SW480 (cell line): ENCODE measurements at regions not wholly inside any gene's neighbourhood (a gene's known extent, or its start where the extent isn't known, plus 50 kb on each side); places are given as distances from the start of the nearest gene placed in this dataset.
"Not testable (repeated sequence)": the region's sequence is repeated elsewhere in the genome, so short reads cannot be mapped to it uniquely, and the experiment has no call there.

Experiments
- DNase-seq: peaks from one replicate; pipeline ENCODE4 v3.0.0-alpha.2; 2016; ENCODE audit warnings: low spot score

DNA sequence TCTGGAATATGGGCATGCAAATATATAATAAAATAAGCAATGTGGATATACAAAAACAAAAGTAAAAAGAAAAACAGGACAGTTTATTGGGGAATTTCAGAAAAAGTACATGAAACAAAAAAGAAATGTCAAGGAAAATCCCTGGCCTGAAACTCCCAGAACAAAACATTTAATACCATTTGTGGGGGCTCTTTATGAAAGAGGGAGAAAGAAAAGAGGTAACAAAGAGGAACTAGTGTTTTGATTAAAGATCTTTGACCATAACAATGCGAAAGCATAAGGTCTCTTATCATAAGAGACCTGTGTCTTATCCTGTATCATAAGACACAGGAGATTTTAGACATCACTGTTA is 88.6 kb upstream of the ARID1B start:
- DNase-seq, result no peak

DNA sequence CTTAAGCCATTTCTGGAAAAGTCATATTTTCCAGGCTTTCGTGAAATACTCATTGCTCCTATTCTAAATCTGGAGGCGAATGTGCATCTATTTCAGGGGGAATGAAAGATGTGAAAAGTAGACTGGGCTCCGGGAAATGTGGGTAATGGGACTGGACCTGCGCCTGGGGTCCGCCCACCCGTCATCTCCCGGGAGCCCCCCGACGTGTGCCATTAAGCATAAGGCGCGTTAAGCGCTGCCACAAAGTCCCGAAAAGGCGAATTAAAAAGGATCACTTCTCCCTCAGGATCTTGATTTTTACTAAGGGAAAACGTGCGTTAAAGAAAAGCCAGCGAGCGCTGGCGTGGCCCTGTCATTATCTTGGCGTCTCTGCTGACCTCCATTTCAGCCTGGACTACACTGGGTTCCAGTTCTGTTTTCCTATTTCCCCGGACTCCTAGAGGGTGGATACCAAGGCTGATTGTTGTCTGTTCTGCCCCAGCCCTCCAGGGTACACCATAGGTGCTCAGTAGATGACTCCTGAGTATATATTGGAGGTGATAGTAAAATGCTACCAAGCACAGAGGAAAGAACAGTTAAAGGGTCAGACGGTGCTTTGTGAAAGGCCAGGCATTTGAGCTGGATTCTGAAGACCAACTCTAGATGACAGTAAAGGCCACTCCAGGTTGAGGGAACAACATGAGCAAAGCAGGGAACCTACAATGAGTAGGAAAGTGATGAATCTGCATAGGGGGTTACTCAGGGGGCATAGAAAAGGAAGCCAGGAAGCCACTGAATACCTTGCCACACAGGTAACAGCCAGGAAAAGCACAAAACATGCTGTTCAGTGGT is 89.2 kb upstream of the ARID1B start:
- DNase-seq, result peak; percentile 7

DNA sequence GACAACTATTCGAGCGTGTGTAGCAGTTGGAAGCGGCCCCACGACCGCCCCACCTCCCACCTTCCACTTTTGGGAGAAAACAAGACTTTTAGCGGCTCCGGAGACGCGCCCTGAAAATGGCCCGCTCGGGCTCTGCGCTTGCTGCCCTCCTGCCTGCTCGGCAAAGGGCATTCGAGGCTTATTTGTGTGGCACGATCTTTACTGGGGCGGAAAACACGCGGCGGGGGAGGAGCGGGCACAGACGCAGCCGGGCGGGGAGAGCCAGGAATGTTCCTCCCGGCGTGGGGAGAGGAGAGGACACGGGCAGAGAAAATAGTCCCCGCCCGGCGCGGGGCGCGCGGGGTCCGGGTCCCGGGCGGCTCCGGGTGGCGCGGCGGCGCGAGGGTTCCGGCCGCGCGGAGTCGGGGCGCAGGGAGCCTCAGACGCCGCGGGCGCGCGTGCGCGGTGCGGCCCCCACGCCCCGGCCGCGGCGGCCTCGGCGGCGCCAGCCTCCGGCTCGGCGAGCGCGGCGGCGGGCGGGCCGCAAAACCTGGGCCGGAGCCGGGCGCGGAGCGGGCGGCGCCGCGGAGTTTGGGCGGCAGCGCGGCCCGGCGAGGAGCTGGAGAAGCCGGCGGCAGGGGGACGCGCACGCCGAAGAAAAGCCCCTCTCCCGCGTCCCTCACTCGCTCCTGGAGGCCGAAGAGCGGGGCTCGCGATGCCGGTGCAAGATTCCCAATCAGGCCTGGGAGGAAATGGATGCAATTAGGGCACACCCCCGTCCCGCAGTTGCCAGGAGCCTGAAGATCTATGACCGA is 90.0 kb upstream of the ARID1B start:
- DNase-seq, result peak; percentile 80

DNA sequence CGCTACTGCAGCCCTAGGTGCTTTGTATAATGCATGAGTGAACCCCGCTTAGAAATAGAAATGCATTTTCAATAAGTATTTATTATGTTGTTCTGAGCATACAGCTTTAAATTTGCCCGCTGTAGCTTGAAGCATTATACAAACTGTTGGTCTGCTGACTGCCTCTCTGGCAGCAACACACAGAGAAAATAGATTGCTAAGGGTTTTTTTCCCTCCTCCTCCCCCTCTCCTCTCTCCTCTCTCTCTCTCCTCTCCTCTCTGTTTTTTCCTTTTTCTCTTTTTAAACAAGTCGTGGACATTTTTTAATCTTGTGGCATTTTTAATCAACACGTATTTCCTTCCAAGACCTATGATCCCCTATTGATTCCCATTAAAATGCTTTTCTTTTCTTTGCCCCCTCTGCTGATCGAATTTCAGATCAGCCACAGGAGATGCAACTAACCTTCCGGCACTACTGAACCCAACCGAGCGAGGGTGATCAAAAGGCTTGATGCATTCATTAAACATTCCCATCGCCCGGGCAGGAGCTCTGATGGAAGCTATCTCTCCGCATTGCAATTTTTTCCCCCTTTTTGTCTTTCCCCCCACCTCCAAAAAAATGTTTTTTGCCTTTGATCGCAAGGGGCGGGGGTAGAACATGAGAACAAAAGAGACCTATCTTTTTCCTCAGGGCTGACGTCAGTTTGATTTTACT is 90.7 kb upstream of the ARID1B start:
- DNase-seq, result peak; percentile 71

DNA sequence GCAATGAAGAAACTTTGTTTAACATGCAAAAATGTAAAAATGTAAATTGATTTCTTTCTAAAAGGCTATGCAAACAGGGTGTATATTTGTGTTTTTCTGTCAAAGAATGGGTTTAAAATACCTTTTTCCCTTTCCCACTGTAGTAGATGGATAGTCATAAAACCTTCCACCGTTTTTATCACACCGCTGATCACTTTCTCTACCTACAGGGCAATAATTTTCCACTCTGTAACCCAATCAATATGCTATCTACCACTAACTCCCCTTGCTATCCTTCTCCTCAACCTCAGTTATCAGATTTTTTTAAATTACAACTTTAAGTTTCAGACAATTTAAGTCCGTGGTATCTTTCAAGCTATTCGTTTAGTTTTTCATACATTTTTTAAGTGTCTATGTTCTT is 91.4 kb upstream of the ARID1B start:
- no peak for DNase-seq

DNA sequence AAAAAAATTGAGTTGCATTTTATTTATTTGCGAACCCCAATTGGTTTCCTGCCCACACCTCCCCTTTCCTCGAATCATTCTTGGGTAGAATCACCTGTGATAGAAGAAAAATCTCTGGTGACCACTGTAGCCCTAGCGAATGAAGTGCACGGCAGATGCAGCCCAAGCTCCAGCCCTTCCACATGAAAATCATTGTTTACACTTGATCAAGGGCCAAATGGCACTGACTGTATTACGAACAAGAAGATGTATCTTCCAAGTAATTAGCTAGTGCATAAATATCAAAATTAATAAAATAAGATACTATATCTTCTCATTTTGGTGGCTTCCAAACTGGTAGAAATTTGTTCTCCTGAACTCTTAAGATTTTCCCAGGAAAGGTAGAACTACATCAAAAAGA is 93.4 kb upstream of the ARID1B start:
- DNase-seq, result no peak

DNA sequence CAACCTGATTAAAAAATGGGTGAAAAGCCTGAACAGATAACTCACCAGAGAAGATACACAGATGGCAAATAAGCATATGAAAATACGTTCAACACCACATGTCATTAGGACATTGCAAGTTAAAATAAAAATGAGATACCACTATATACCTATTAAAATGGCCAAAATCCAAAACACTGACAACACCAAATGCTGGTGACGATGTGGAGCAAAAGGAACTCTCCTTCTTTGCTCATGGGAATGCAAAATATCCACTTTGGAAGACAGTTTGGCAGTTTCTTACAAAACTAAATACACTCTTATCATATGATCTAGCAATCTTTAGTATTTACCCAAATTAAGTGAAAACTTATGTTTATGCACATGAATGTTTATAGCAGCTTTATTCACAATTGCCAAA is 100.5 kb upstream of the ARID1B start:
- DNase-seq, result no peak

DNA sequence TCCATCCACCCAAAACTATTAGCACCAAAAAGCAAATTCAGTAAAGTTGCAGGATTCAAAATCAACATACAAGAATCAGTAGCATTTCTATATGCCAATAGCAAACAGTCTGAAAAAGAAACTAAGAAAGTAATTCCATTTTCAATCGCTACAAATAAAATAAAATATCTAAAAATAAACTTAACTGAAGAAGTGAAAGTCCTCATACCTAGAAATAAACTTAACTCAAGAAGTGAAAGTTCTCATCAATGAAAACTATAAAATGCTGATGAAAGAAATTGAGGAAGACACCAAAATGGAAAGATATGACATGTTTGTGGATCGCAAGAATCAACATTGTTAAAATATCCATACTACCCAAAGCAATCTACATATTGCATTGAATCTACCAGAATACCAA is 103.0 kb upstream of the ARID1B start:
- DNase-seq, result no peak

DNA sequence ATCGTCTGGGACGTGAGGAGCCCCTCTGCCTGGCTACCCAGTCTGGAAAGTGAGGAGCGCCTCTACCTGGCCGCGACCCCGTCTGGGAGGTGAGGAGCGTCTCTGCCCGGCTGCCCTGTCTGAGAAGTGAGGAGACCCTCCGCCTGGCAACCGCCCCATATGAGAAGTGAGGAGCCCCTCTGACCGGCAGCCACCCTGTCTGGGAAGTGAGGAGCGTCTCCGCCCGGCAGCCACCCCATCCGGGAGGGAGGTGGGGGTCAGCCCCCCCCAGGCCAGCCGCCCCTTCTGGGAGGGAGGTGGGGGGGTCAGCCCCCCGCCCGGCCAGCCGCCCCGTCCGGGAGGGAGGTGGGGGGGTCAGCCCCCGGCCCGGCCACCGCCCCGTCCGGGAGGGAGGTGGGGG is 107.1 kb upstream of the ARID1B start:
- DNase-seq, result not testable (repeated sequence)

DNA sequence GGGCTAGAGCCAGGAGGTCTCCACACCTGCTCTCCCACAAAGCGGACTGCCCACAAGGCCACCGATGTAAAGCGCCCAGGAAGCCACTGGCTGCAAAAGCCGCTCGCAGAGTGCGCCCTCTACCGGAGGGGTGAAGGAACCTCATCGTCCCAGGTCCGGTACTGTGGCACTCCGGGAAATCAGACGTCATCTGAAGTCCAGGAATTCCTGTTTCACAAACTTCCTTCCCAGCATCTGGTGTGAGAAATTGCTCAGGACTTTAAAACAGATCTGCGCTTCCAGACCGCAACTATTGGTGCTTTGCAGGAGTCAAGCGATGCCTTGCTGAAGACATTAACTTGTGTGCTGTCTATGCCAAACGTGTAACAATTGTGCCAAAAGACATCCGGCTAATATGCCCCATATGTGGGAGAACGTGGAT is 115.1 kb upstream of the ARID1B start:
- DNase-seq, result peak; percentile 57

DNA sequence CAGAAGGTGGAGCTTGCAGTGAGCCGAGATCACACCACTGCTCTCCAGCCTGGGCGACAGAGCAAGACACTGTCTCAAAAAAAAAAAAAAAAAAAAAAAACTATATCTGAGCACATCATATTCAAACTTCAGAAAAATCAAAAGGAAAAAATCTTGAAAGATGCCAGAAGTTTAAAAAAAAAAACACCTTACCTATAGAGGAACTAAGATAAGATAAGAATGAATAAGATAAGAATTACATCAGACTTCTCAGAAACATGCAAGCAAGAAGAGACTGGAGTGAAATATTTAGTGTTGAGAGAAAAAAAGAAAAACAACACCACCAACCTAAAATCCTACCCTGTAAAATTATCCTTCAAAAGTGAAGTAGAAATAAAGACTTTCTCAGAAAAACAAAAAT is 116.8 kb upstream of the ARID1B start:
- DNase-seq, result no peak

DNA sequence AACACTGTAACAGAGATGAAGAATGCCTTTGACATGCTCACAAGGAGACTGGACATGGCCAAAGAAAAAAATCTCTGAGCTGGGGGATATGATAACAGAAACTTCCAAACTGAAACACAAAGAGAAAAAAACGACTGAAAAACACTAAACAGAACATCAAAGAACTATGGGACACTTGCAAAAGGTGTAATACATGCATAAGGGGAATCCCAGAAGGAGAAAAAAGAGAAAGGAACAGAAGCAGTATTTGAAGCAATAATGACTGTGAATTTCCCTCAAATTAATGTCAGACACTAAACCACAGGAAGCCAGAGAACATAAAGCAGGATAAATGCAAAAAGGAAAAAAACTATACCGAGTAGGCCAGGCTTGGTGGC is 117.4 kb upstream of the ARID1B start:
- no peak for DNase-seq

DNA sequence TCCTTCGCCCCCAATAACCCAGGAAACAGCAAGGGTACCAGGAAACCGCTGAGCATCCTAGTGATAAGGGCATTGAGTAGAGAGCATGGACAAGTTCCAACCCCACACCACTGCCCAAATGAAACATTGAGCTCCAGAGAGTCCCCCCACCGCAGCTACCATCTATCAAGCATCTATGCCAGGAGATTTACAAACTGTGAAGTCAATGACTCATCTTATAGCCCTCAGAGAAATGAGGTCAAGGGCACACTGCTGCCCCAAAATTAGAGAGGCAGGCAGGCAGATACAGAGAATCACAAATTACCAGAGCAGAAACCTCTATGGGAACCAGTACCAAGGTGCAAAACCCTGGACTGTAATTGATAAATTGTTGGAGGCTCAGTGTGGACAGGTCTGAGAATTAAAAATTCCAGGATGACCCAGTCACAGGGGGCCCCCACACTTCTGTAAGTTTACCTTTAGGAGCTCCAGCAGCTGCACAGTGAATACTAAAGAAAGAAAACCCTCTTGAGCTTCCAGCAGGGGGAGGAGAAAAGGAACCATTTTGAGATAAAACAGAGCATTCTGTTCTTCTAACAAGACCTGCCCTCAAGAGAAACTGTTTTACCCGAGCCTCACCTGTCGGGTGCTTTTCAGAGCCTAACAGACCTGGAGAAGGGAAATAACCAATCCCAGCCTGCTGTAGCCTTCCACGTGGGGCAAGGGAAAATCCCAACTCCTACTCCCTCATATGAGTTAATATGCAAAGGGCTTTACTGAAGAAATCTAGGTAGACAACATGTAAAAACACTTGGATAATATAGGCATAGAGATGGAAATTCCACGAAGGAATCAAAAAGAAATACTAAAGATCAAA is 118.0 kb upstream of the ARID1B start:
- no peak for DNase-seq

DNA sequence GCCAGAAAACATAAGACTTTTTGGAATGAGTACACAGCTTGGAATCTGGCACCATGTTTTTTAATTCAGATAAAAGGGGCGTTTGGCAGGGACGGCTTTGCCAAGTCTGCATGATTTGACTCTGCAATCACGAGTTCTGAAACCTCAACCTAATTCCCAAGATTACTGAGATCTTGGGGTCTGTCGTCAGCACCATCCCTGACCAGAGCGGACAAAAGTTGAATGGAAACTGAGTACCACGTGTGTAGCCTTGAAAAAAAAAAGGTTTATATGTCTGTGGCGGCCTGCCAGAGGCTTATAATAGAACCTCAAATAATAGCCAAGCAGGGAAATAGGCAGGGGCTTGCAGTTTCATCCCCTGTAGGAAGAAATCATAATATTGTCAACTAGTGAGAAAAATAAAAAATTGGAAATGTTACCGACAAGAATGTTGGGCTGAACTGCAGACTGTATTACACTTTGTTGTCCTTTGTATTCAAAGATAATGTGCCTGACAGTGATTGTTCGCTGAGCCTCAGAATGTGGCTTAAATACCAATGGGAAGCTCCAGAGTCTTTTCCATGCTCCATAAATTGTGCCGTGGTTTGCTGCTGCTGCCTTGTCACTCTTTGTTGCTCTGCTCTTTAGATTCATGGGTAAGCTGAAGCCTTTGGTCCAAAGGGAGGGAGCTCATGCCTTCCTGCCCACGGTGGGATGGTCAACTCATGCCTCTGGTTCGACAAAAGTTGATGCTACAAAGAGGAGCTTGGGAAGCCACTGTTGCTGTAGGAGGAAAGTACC is 118.8 kb upstream of the ARID1B start:
- no peak for DNase-seq

DNA sequence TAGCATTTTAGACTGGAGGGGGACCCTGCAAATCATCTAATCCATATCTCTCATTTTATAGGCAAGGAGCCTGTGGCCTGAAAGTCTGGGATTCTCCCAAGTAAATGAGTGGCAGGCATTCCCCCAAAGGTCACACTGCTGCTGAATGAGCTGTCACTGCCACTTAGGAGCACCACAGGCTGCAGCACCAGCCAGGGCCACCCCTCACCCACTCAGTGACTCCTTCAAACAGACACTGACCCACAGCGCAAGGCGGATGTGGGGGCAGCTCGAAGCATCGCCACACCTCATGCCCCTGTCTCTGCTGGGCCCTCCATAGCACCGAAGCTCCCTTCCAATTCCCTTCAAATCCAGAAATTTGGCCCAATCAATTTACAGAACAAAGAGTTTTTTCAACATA is 119.9 kb upstream of the ARID1B start:
- no peak for DNase-seq

DNA sequence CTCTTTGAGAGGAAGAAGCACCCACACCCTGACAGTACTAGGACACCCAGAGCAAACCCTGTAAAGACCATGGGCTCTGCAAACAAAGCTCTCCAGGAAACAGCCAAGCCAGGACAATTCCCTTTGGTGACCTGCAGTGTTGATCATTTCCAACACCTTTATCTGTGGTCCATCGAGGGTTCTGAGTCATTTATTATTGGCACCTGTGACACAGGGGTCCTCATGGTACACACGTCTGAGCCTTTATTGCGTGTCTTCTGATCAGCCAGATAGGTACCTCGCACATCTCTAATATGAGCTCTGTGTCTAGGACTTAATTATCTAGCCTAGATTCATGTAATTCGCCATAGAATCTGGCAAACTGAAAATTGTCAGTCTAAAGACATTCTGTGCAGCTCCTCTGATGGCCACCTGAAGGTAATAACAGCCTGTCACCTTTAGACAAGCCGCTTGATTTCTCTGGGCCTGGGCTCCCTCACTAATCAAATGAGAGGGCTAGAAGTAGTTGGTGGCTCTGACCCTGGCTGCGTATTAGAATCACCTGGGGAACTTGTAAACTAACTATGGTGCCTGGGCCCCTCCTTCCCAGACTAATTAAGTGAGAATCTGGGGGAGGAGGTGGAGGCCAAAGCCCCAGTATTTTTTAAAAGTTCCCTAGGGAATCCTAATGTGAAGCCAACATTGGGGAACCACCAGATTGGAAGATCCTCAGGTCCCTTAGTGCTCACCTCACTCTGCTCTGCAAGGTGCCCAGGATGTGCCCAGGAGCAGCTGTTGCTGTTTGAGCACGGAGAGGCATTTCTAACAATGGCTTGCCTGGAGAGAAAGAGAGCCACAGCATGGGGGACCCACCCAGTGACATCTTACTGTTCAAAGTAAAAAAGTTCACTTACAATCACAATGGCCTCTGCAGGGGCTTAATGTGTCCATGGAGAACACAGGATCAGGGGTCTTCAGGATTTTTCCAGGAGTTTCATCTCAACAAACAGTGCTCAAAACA is 122.0 kb upstream of the ARID1B start:
- DNase-seq, result no peak

DNA sequence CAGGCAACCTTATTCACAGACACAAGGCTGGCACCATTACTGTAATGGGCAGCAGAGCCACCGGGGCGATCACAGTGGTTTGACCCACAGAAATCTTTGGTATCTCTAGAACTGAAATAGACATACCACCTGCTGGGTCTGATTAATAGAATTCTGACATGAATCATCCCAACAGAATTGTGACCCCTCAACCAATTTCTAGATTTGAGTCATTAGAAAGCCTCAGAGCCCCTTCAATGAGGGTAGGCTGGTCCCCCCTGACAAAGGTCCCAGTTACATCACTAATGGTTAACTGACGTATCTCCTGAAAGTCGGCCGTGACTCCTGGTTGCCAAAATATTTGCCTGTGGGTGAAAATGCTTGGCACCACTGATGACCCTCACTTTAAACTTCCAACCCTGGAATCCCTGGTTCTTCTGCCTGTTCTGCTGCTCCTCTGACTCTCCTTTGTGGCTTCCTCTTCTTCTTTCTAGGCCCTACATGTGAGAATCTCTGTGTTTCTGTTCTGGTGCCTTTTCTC is 124.9 kb upstream of the ARID1B start:
- DNase-seq, result no peak

DNA sequence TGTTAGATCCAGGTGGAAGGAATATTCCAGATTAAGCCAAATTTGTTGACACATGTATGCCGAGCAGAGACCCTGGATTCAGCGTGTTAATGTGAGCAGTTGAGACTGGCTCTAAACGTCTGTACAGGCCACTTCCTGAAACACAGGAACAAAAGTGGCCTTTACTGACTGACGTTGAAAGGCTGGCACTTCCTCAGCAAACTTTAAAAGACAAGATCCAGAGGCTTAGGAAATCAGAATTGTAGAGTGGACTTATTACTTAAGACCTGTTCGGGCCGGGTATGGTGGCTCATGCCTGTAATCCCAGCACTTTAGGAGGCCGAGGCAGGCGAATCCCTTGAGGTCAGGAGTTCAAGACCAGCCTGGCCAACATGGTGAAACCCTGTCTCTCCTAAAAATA is 125.7 kb upstream of the ARID1B start:
- DNase-seq, result no peak

DNA sequence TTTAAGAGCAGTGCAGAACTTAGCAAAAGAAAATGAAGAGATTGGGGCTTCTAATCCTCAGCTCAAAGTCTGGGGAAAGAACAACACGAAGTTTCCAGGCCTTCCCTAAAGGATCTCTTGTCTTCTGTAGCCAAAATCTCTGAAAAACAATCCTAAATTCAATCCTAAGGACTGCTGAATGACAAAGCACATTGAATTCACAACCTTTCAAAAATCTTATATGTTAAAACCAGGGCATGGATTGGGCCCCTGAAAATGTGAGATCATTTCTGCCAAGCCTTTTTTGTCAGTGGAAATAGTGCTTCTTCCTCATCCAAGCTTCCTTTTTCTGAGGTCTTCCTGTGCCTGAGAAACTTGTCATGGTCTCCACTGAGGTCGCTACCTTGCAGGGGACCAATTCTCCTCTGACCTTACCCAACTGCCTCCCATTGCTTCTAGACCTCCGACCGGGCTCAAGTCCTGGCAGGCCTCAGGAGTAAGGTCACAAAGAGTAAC is 126.2 kb upstream of the ARID1B start:
- DNase-seq, result no peak

DNA sequence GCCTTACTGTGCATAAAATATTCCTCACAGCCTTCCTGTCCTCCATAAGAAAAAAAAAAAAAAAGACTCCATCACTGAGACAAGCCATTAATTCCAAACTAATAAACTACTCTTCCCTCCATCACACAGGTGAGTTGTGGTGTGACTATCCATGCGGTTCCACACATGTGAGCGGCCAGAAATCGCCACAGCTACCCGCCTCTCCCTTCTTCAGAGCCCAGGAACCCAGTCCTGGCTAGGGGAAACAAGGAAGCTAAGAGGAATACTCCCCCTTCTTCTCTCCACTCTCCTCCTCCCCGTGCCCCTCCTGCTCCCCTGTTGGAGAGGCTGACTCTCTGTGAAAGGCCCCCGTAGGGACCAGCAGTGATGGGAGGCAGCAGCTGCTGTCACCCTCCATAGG is 128.6 kb upstream of the ARID1B start:
- DNase-seq, result no peak
